GM12878 (cell line): ENCODE measurements at regions not wholly inside any gene's neighbourhood (a gene's known extent, or its start where the extent isn't known, plus 50 kb on each side); places are given as distances from the start of the nearest gene placed in this dataset.
A peak's percentile ranks its signal among the peaks of the same experiment; 100 is the strongest.

ENCODE experiments used
- ATAC-seq: fragments of 200-7000 bp; cut with Tn5 transposase; 3 replicates; pipeline ENCODE4 v1.9.1; 2020; ENCODE audit warnings: mild to moderate bottlenecking, moderate library complexity
- BruUV-seq: library from RNA; stranded (reverse); fragments of 400-500 nt; replicated peaks from 2 replicates; lab custom pipeline; 2021; lab: Mats Ljungman, UMichigan
- CTCF ChIA-PET: fragments of 300-600 bp; sonication (Branson Sonifier 250); formaldehyde crosslinking; extraction: SDS; loops from one replicate; lab custom pipeline; 2021; ENCODE audit warnings: inconsistent platforms; lab: Yijun Ruan, JAX
- POLR2A ChIA-PET: fragments of 350-600 bp; formaldehyde crosslinking; extraction: SDS; loops from one replicate; lab custom pipeline; 2021; ENCODE audit warnings: inconsistent platforms; lab: Charles Lee
- RAD21 ChIA-PET: fragments of 300-600 bp; sonication (Branson Sonifier 250); formaldehyde crosslinking; loops from one replicate; lab custom pipeline; 2023; ENCODE audit warnings: antibody characterized with exemption; ENCODE audit not compliant: unreplicated experiment; lab: Charles Lee
- SMC1A ChIA-PET: fragments of 300-600 bp; sonication (Branson Sonifier 250); formaldehyde crosslinking; loops from one replicate; lab custom pipeline; 2023; ENCODE audit not compliant: unreplicated experiment, uncharacterized antibody; lab: Charles Lee
- DNase-seq: peaks from one replicate; pipeline ENCODE4 v3.0.0-alpha.2; 2011; ENCODE audit warnings: low read depth, low spot score
- FAIRE-seq: peaks from 3 replicates; lab custom pipeline; 2011; peaks lifted over from hg19 to GRCh38; lab: Jason Lieb, UNC
- H2AFZ ChIP-seq: 2 replicates; pipeline ENCODE4 v1.6.0; 2011; ENCODE audit warnings: low read depth, low read length, control low read depth; ENCODE audit not compliant: control insufficient read depth
- H3K27ac ChIP-seq: 2 replicates; pipeline ENCODE4 v1.5.1; 2011; ENCODE audit warnings: control low read depth; ENCODE audit not compliant: control insufficient read depth, insufficient read depth
- H3K27me3 ChIP-seq, 2 experiments: replicated peaks in 1 of 2; 2 replicates each; pipeline versions ENCODE4 v1.6.0 to v1.6.1; 2011; ENCODE audit warnings: low read length in 1 of 2; ENCODE audit not compliant: control insufficient read depth in 2 of 2, insufficient read depth in 2 of 2
- H3K36me3 ChIP-seq, 2 experiments: 2 replicates each; pipeline ENCODE4 v1.5.1; 2011; ENCODE audit warnings: low read length in 1 of 2; ENCODE audit not compliant: control insufficient read depth in 2 of 2, insufficient read depth in 2 of 2
- H3K4me1 ChIP-seq: 2 replicates; pipeline ENCODE4 v1.6.1; 2011; ENCODE audit warnings: mild to moderate bottlenecking, low read length, moderate library complexity, mixed read lengths; ENCODE audit not compliant: control insufficient read depth, insufficient read depth
- H3K4me2 ChIP-seq: 2 replicates; pipeline ENCODE4 v1.6.0; 2011; ENCODE audit warnings: control low read depth; ENCODE audit not compliant: control insufficient read depth, insufficient read depth
- H3K4me3 ChIP-seq: fragments of 200-600 bp; sonication (generic); 2 replicates; pipeline ENCODE4 v1.5.1; 2016
- H3K79me2 ChIP-seq: 2 replicates; pipeline ENCODE4 v1.6.0; 2011; ENCODE audit warnings: low read length; ENCODE audit not compliant: control insufficient read depth, insufficient read depth
- H3K9ac ChIP-seq: 2 replicates; pipeline ENCODE4 v1.8.0; 2011; ENCODE audit warnings: low read length, control low read depth, mixed read lengths; ENCODE audit not compliant: control insufficient read depth, insufficient read depth
- H3K9me3 ChIP-seq: replicated peaks from 3 replicates; pipeline ENCODE4 v1.5.1; 2011; ENCODE audit warnings: mild to moderate bottlenecking, low read length; ENCODE audit not compliant: control insufficient read depth, insufficient read depth
- H4K20me1 ChIP-seq: 2 replicates; pipeline ENCODE4 v1.6.0; 2011; ENCODE audit not compliant: control insufficient read depth, insufficient read depth
- BCL11A ChIP-seq: IDR thresholded peaks from 2 replicates; pipeline ENCODE4 v1.6.1; 2011; ENCODE audit warnings: low read depth, low read length
- MTA3 ChIP-seq: IDR thresholded peaks from 2 replicates; pipeline ENCODE4 v1.6.1; 2012; ENCODE audit warnings: low read length, inconsistent platforms, borderline replicate concordance
- NFYA ChIP-seq: IDR thresholded peaks from 2 replicates; pipeline ENCODE4 v1.6.1; 2011; ENCODE audit warnings: low read depth, mild to moderate bottlenecking, low read length, improper control_type of control experiment, borderline replicate concordance
- NR2C1 ChIP-seq: fragments of 450-650 bp; IDR thresholded peaks from 2 replicates; pipeline ENCODE4 v1.6.1; 2017; ENCODE audit warnings: antibody characterized with exemption, mild to moderate bottlenecking, moderate library complexity
- NR2F1 ChIP-seq: fragments of 450-650 bp; conservative IDR thresholded peaks from 2 replicates; pipeline ENCODE4 v1.6.1; 2017; ENCODE audit warnings: mild to moderate bottlenecking
- RUNX3 ChIP-seq: IDR thresholded peaks from 2 replicates; pipeline ENCODE4 v1.6.1; 2012; ENCODE audit warnings: low read length, inconsistent platforms
- SIN3A ChIP-seq: IDR thresholded peaks from 2 replicates; pipeline ENCODE4 v1.6.1; 2012; ENCODE audit warnings: low read depth, low read length, improper control_type of control experiment
- SMAD5 ChIP-seq: IDR thresholded peaks from 2 replicates; pipeline ENCODE4 v1.6.1; 2016; ENCODE audit warnings: antibody characterized with exemption, low read depth
- SREBF2 ChIP-seq: IDR thresholded peaks from 2 replicates; pipeline ENCODE4 v1.6.1; 2012; ENCODE audit warnings: mild to moderate bottlenecking, low read length
- SRF ChIP-seq, 2 experiments: IDR thresholded peaks; 2 replicates each; pipeline ENCODE4 v1.6.1; 2011; ENCODE audit warnings: low read depth in 2 of 2, low read length in 2 of 2, mild to moderate bottlenecking in 1 of 2, moderate library complexity in 1 of 2
- YBX1 ChIP-seq: fragments of 450-650 bp; IDR thresholded peaks from 2 replicates; pipeline ENCODE4 v1.6.1; 2016; ENCODE audit warnings: antibody characterized with exemption
- YY1 ChIP-seq: IDR thresholded peaks from 2 replicates; pipeline ENCODE4 v1.6.1; 2011; ENCODE audit warnings: low read depth, mild to moderate bottlenecking, low read length
- ZNF384 ChIP-seq: IDR thresholded peaks from 2 replicates; pipeline ENCODE4 v1.6.1; 2012; ENCODE audit warnings: low read depth, mild to moderate bottlenecking, low read length, improper control_type of control experiment, borderline replicate concordance
- WGBS: methylation state at CpG from one replicate; pipeline ENCODE4 v1.1.6; 2016; ENCODE audit warnings: low lambda C conversion rate; ENCODE audit not compliant: insufficient replicate concordance, insufficient coverage; ENCODE audit errors: missing lambda C conversion rate; 5-methylcytosine and 5-hydroxymethylcytosine counted together
- in situ Hi-C: fragments of 300-500 bp; cut with MboI; formaldehyde crosslinking; loops from 9 replicates; pipeline ENCODE4 v1.14.3; 2018; ENCODE audit warnings: mixed read lengths
- intact Hi-C: fragments of 100-400 bp; cut with micrococcal nuclease; formaldehyde crosslinking; loops from one replicate; pipeline ENCODE4 v1.14.2; 2022; ENCODE audit not compliant: unreplicated experiment
- TF ChIP-seq, protein P1 (sequence below): IDR thresholded peaks from 2 replicates; pipeline ENCODE4 v1.6.1; 2011; ENCODE audit warnings: low read depth, low read length, improper control_type of control experiment, borderline replicate concordance
- TF ChIP-seq, protein P2 (sequence below): IDR thresholded peaks from 2 replicates; pipeline ENCODE4 v1.6.1; 2011; ENCODE audit warnings: low read depth, mild to moderate bottlenecking, low read length, moderate library complexity, borderline replicate concordance; ENCODE audit errors: extremely low read depth
- TF ChIP-seq, protein P3 (sequence below): fragments of 450-650 bp; IDR thresholded peaks from 2 replicates; pipeline ENCODE4 v1.6.1; 2017; ENCODE audit warnings: low read depth, mild to moderate bottlenecking, moderate library complexity
- TF ChIP-seq, protein P4 (sequence below): IDR thresholded peaks from 2 replicates; pipeline ENCODE4 v1.6.1; 2012; ENCODE audit warnings: low read length, inconsistent platforms
- TF ChIP-seq, protein P5 (sequence below): IDR thresholded peaks from 2 replicates; pipeline ENCODE4 v1.6.1; 2011; ENCODE audit warnings: borderline replicate concordance, low read depth, mild to moderate bottlenecking, moderate library complexity, low read length; ENCODE audit not compliant: insufficient read depth, poor library complexity, severe bottlenecking

DNA sequence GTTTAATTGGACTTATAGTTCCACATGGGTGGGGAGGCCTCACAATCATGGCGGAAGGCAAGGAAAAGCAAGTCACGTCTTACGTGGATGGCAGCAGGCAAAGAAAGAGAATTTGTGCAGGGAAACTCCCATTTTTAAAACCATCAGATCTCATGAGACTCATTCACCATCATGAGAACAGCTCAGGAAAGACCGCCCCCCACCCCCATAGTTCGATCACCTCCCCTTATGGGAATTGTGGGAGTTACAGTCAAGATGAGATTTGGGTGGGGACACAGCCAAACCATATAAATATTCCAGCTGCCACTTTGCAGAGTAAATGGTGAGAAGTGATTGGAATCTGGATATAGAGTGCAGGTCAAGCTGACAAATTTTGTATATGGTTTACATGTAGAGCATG lies 187.4 kb downstream of the ARL4C start (continued):
- TF ChIP-seq RUNX3: no peak
- no peak for TF ChIP-seq SIN3A

DNA sequence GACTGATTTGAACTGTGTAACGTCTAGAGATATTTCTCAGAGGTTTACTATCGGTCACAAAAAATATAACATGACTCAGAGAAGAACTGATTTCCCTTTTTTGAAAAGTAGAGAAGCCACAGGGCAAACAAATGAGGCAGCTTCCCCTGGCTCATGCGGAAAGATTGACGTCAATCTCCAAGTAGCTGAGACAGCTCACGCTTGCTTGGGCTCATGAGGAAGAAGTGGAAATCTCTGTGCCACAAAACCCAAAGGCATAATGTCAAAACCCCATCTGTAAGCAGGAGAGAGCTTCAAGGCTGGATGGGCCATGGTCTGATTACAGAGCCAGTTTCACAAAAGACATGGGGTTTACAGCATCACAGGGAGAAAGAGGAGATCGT lies 188.1 kb downstream of the ARL4C start:
- ChIA-PET POLR2A (no interaction called here), CTCF (interaction anchor here (0.7 to 1.3 kb wide), 4 partner anchors 15 to 237 kb away, joined by 3 to 4 read pairs (median 3); no protein-coding TSS in a partner anchor), SMC1A (interaction anchor here (0.6 to 2.4 kb wide), 4 partner anchors 11 to 187 kb away, joined by 3 to 9 read pairs (median 3); no protein-coding TSS in a partner anchor), RAD21 (interaction anchor here (0.9 to 1.0 kb wide), 2 partner anchors 16 to 18 kb away, joined by 3 to 4 read pairs; no protein-coding TSS in a partner anchor)
- in situ Hi-C loops: loop anchor here (5.0 kb wide), 1 partner anchor 178 kb away; no protein-coding TSS in a partner anchor
- FAIRE-seq (no peak), ATAC-seq (peak; percentile 90), DNase-seq (peak; percentile 71)
- no peaks in the 10 kb centered on the region for H4K20me1 ChIP-seq
- H3K27ac ChIP-seq: 0 out of 2 replicates have a peak overlapping the region, but pooled peaks have one; percentile 1
- H3K4me2 ChIP-seq: no peak overlapping the region
- peaks cover 6% of the 10 kb centered on the region; the same call in 1 of the 2 replicates for H3K4me1 ChIP-seq
- BruUV-seq: no TSS peak
- H3K36me3 ChIP-seq: no peaks in the 10 kb centered on the region
- intact Hi-C loops: loop anchor here (1.0 kb wide), 1 partner anchor 17 kb away; no protein-coding TSS in a partner anchor
- no peaks in the 10 kb centered on the region for H3K79me2 ChIP-seq
- H3K27me3 ChIP-seq: no peaks in the 10 kb centered on the region
- H3K9me3 ChIP-seq: no peaks in the 10 kb centered on the region; the same call in 2 of the 3 replicates
- H2AFZ ChIP-seq: no peak overlapping the region; the same call in 1 of the 2 replicates
- WGBS: 4% methylated on average over 6 of the region's 6 CpGs
- H3K4me3 ChIP-seq: no peak overlapping the region
- no peak overlapping the region for H3K9ac ChIP-seq
- TF ChIP-seq NFYA (no peak), SRF (IDR thresholded peaks at IDR 0.05; ENCODE audit: low read depth in 2 of 2, low read length in 2 of 2) (no peak), NR2C1 (no peak), ZNF384 (no peak), BCL11A (peak; percentile 63; the same call in 1 of the 2 replicates), SREBF2 (no peak), SMAD5 (no peak), NR2F1 (no peak), YY1 (no peak), MTA3 (no peak), YBX1 (no peak)
- TF ChIP-seq, protein P1, sequence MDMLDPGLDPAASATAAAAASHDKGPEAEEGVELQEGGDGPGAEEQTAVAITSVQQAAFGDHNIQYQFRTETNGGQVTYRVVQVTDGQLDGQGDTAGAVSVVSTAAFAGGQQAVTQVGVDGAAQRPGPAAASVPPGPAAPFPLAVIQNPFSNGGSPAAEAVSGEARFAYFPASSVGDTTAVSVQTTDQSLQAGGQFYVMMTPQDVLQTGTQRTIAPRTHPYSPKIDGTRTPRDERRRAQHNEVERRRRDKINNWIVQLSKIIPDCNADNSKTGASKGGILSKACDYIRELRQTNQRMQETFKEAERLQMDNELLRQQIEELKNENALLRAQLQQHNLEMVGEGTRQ: no peak
- TF ChIP-seq, protein P2, sequence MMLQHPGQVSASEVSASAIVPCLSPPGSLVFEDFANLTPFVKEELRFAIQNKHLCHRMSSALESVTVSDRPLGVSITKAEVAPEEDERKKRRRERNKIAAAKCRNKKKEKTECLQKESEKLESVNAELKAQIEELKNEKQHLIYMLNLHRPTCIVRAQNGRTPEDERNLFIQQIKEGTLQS: no peak
- TF ChIP-seq, protein P3, sequence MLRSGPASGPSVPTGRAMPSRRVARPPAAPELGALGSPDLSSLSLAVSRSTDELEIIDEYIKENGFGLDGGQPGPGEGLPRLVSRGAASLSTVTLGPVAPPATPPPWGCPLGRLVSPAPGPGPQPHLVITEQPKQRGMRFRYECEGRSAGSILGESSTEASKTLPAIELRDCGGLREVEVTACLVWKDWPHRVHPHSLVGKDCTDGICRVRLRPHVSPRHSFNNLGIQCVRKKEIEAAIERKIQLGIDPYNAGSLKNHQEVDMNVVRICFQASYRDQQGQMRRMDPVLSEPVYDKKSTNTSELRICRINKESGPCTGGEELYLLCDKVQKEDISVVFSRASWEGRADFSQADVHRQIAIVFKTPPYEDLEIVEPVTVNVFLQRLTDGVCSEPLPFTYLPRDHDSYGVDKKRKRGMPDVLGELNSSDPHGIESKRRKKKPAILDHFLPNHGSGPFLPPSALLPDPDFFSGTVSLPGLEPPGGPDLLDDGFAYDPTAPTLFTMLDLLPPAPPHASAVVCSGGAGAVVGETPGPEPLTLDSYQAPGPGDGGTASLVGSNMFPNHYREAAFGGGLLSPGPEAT: 0 out of 2 replicates have a peak, but pooled peaks have one; percentile 36
- TF ChIP-seq, protein P4, sequence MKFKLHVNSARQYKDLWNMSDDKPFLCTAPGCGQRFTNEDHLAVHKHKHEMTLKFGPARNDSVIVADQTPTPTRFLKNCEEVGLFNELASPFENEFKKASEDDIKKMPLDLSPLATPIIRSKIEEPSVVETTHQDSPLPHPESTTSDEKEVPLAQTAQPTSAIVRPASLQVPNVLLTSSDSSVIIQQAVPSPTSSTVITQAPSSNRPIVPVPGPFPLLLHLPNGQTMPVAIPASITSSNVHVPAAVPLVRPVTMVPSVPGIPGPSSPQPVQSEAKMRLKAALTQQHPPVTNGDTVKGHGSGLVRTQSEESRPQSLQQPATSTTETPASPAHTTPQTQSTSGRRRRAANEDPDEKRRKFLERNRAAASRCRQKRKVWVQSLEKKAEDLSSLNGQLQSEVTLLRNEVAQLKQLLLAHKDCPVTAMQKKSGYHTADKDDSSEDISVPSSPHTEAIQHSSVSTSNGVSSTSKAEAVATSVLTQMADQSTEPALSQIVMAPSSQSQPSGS: 0 out of 2 replicates have a peak, but pooled peaks have one; percentile 54
- TF ChIP-seq, protein P5, sequence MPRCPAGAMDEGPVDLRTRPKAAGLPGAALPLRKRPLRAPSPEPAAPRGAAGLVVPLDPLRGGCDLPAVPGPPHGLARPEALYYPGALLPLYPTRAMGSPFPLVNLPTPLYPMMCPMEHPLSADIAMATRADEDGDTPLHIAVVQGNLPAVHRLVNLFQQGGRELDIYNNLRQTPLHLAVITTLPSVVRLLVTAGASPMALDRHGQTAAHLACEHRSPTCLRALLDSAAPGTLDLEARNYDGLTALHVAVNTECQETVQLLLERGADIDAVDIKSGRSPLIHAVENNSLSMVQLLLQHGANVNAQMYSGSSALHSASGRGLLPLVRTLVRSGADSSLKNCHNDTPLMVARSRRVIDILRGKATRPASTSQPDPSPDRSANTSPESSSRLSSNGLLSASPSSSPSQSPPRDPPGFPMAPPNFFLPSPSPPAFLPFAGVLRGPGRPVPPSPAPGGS: no peak
